GM19328 (cell line): ENCODE measurements at regions not wholly inside any gene's neighbourhood (a gene's known extent, or its start where the extent isn't known, plus 50 kb on each side); places are given as distances from the start of the nearest gene placed in this dataset.
"Not testable (repeated sequence)": the region's sequence is repeated elsewhere in the genome, so short reads cannot be mapped to it uniquely, and the experiment has no call there.

Source experiments
- ATAC-seq: cut with Tn5 transposase; IDR thresholded peaks from one replicate; pipeline ENCODE4 v1.9.1; 2021; ENCODE audit warnings: mild to moderate bottlenecking, moderate library complexity; ENCODE audit not compliant: unreplicated experiment

- ATAC-seq = no peak
These were observed 55.0 kb downstream of the OXSM start for GRCh38 chr3:25844891-25845290.

GRCh38 chr3:25846282-25846681 is 56.4 kb downstream of the OXSM start:
- ATAC-seq = no peak

- ATAC-seq = no peak
These were observed 59.2 kb downstream of the OXSM start for GRCh38 chr3:25849091-25849490.

GRCh38 chr3:25849641-25850385 is 59.9 kb downstream of the OXSM start:
- no peak for ATAC-seq

- not testable (repeated sequence) for ATAC-seq
These were observed 61.9 kb downstream of the OXSM start for GRCh38 chr3:25851693-25852259.

- no peak for ATAC-seq
These were observed 64.3 kb downstream of the OXSM start for GRCh38 chr3:25854214-25854613.

- no peak for ATAC-seq
These were observed 64.7 kb downstream of the OXSM start for GRCh38 chr3:25854635-25855034.

- no peak for ATAC-seq
These were observed 65.4 kb downstream of the OXSM start for GRCh38 chr3:25855266-25855784.

- peak; percentile 81 for ATAC-seq
These were observed 67.1 kb downstream of the OXSM start for GRCh38 chr3:25856902-25857518.

GRCh38 chr3:25861566-25861965 is 71.7 kb downstream of the OXSM start:
- ATAC-seq = no peak

GRCh38 chr3:25863011-25863415 is 73.1 kb downstream of the OXSM start:
- ATAC-seq = no peak

- ATAC-seq = no peak
These were observed 73.6 kb downstream of the OXSM start for GRCh38 chr3:25863416-25863959.

- ATAC-seq = no peak
These were observed 80.6 kb downstream of the OXSM start for GRCh38 chr3:25870452-25870851.

GRCh38 chr3:25872200-25872877 is 82.4 kb downstream of the OXSM start:
- ATAC-seq = peak; percentile 89

GRCh38 chr3:25883492-25883891 is 93.6 kb downstream of the OXSM start:
- ATAC-seq = no peak

- ATAC-seq = no peak
These were observed 95.1 kb downstream of the OXSM start for GRCh38 chr3:25884981-25885380.

GRCh38 chr3:25885544-25885943 is 95.7 kb downstream of the OXSM start:
- no peak for ATAC-seq

- no peak for ATAC-seq
These were observed 98.0 kb downstream of the OXSM start for GRCh38 chr3:25887907-25888306.

- ATAC-seq = no peak
These were observed 99.1 kb downstream of the OXSM start for GRCh38 chr3:25888892-25889524.

GRCh38 chr3:25889525-25889917 is 99.6 kb downstream of the OXSM start:
- no peak for ATAC-seq

- ATAC-seq = no peak
These were observed 104.2 kb downstream of the OXSM start for GRCh38 chr3:25894101-25894500.
